A549 (cell line): ENCODE measurements at regions not wholly inside any gene's neighbourhood (a gene's known extent, or its start where the extent isn't known, plus 50 kb on each side); places are given as distances from the start of the nearest gene placed in this dataset.

Experiments used
- ATAC-seq, 2 experiments: fragments of 200-7000 bp in 1 of 2; fragments of >200 bp in 1 of 2; cut with Nextera tagmentation in 1 of 2; cut with Tn5 transposase in 1 of 2; 3 replicates each; pipeline versions ENCODE4 v1.8.0 to v1.9.1; 2018 to 2020; ENCODE audit warnings: mild to moderate bottlenecking in 1 of 2, moderate library complexity in 1 of 2
- CTCF ChIA-PET: fragments of 300-600 bp; sonication (Branson Sonifier 250); formaldehyde crosslinking; extraction: SDS; loops from one replicate; lab custom pipeline; 2021; ENCODE audit warnings: antibody characterized with exemption, inconsistent platforms; lab: Yijun Ruan, JAX
- POLR2A ChIA-PET: fragments of 350-600 bp; formaldehyde crosslinking; extraction: SDS; loops from one replicate; lab custom pipeline; 2021; ENCODE audit warnings: antibody characterized with exemption, inconsistent platforms; lab: Yijun Ruan, JAX
- DNase-seq, 2 experiments: peaks; one replicate each; pipeline versions ENCODE4 v3.0.0 to v3.0.0-alpha.2; 2011 to 2016; ENCODE audit warnings: low read depth in 1 of 2, low spot score in 1 of 2
- FAIRE-seq: peaks from 2 replicates; lab custom pipeline; 2011; peaks lifted over from hg19 to GRCh38; lab: Jason Lieb, UNC
- H3K27ac ChIP-seq, 2 experiments: fragments of >200 bp; sonication (Bioruptor Twin); formaldehyde crosslinking; 3 replicates each; pipeline ENCODE4 v1.5.1; 2016 to 2017
- H3K4me1 ChIP-seq: fragments of >200 bp; sonication (Bioruptor Twin); formaldehyde crosslinking; 3 replicates; pipeline ENCODE4 v1.6.1; 2016
- H3K4me2 ChIP-seq: fragments of >200 bp; sonication (Bioruptor Twin); formaldehyde crosslinking; 3 replicates; pipeline ENCODE4 v1.6.1; 2016
- H3K4me3 ChIP-seq: fragments of >200 bp; sonication (Bioruptor Twin); formaldehyde crosslinking; 3 replicates; pipeline ENCODE4 v1.5.1; 2016
- H3K9me3 ChIP-seq: fragments of >200 bp; sonication (Bioruptor Twin); formaldehyde crosslinking; 3 replicates; pipeline ENCODE4 v1.6.1; 2016
- BCL3 ChIP-seq: fragments of >200 bp; sonication (Bioruptor Twin); formaldehyde crosslinking; IDR thresholded peaks from 3 replicates; pipeline ENCODE4 v1.6.1; 2016
- BHLHE40 ChIP-seq: IDR thresholded peaks from 2 replicates; pipeline ENCODE4 v1.6.1; 2012; ENCODE audit warnings: low read depth, low read length, inconsistent platforms
- E2F6 ChIP-seq: IDR thresholded peaks from 2 replicates; pipeline ENCODE4 v1.6.1; 2012; ENCODE audit warnings: low read depth, borderline replicate concordance
- EHF ChIP-seq: fragments of 250-450 bp; sonication (Bioruptor Pico); IDR thresholded peaks from 2 replicates; pipeline ENCODE4 v1.5.0; 2020; ENCODE audit warnings: mild to moderate bottlenecking
- EHMT2 ChIP-seq: fragments of 200-600 bp; sonication (generic); IDR thresholded peaks from 2 replicates; pipeline ENCODE4 v1.6.1; 2016; ENCODE audit warnings: antibody characterized with exemption, low read depth, mild to moderate bottlenecking, moderate library complexity
- GATA3 ChIP-seq: IDR thresholded peaks from 2 replicates; pipeline ENCODE4 v1.6.1; 2012; ENCODE audit warnings: borderline replicate concordance
- HOXB13 ChIP-seq: fragments of 250-450 bp; sonication (Bioruptor Pico); IDR thresholded peaks from 2 replicates; pipeline ENCODE4 v1.5.0; 2020; ENCODE audit warnings: low read depth, mild to moderate bottlenecking, moderate library complexity
- HOXB5 ChIP-seq: fragments of 250-450 bp; sonication (Bioruptor Pico); IDR thresholded peaks from 2 replicates; pipeline ENCODE4 v1.5.0; 2020; ENCODE audit warnings: mild to moderate bottlenecking, moderate library complexity
- JUN ChIP-seq, 2 experiments: fragments of >200 bp; sonication (Bioruptor Twin); formaldehyde crosslinking; IDR thresholded peaks; 2 replicates in 1 of 2; 3 replicates in 1 of 2; pipeline ENCODE4 v1.6.1; 2016 to 2017
- MAFK ChIP-seq: fragments of 450-650 bp; IDR thresholded peaks from 2 replicates; pipeline ENCODE4 v1.6.1; 2014; ENCODE audit not compliant: partially characterized antibody
- MAZ ChIP-seq: fragments of 150-350 bp; IDR thresholded peaks from 2 replicates; pipeline ENCODE4 v1.6.1; 2014; ENCODE audit warnings: antibody characterized with exemption, low read depth, low read length, borderline replicate concordance
- MYC ChIP-seq: IDR thresholded peaks from 2 replicates; pipeline ENCODE4 v1.6.1; 2012; ENCODE audit warnings: mild to moderate bottlenecking, inconsistent platforms, low read length, improper control_type of control experiment, borderline replicate concordance
- POLR2AphosphoS2 ChIP-seq: conservative IDR thresholded peaks from 2 replicates; pipeline ENCODE4 v1.6.1; 2012; ENCODE audit warnings: low read length, improper control_type of control experiment, inconsistent platforms
- RARB ChIP-seq: fragments of 250-450 bp; sonication (Bioruptor Pico); IDR thresholded peaks from 2 replicates; pipeline ENCODE4 v1.8.0; 2021; ENCODE audit warnings: mild to moderate bottlenecking, moderate library complexity
- RCOR1 ChIP-seq: fragments of 150-350 bp; IDR thresholded peaks from 2 replicates; pipeline ENCODE4 v1.6.1; 2014; ENCODE audit warnings: antibody characterized with exemption, low read length, low read depth
- RFX5 ChIP-seq: fragments of 450-650 bp; IDR thresholded peaks from 2 replicates; pipeline ENCODE4 v1.7.1; 2014; ENCODE audit warnings: antibody characterized with exemption, mild to moderate bottlenecking, moderate library complexity
- RNF2 ChIP-seq: fragments of 200-600 bp; sonication (generic); IDR thresholded peaks from 2 replicates; pipeline ENCODE4 v1.6.1; 2016; ENCODE audit warnings: low read depth, mild to moderate bottlenecking, antibody characterized with exemption, moderate library complexity, borderline replicate concordance
- TFCP2L1 ChIP-seq: fragments of 250-450 bp; sonication (Bioruptor Pico); IDR thresholded peaks from 2 replicates; pipeline ENCODE4 v1.5.0; 2021; ENCODE audit warnings: mild to moderate bottlenecking
- TP53 ChIP-seq: fragments of 250-450 bp; sonication (Bioruptor Pico); IDR thresholded peaks from 2 replicates; pipeline ENCODE4 v1.5.0; 2021; ENCODE audit warnings: mild to moderate bottlenecking, moderate library complexity
- ZFP36 ChIP-seq: fragments of 450-650 bp; IDR thresholded peaks from 2 replicates; pipeline ENCODE4 v1.6.1; 2014; ENCODE audit warnings: borderline replicate concordance; ENCODE audit not compliant: partially characterized antibody
- ZNF302 ChIP-seq: fragments of 250-450 bp; sonication (Bioruptor Pico); IDR thresholded peaks from 2 replicates; pipeline ENCODE4 v1.9.0; 2021; ENCODE audit warnings: inconsistent platforms, mild to moderate bottlenecking, moderate library complexity
- WGBS: methylation state at CpG from one replicate; pipeline ENCODE4 v1.1.6; 2017; ENCODE audit errors: missing lambda C conversion rate; 5-methylcytosine and 5-hydroxymethylcytosine counted together
- TF ChIP-seq, protein P1 (sequence below): fragments of >200 bp; sonication (Bioruptor Twin); formaldehyde crosslinking; IDR thresholded peaks from 2 replicates; pipeline ENCODE4 v1.6.1; 2016
- TF ChIP-seq, protein P2 (sequence below): fragments of 450-650 bp; IDR thresholded peaks from 2 replicates; pipeline ENCODE4 v1.6.1; 2014; ENCODE audit warnings: antibody characterized with exemption
- TF ChIP-seq, protein P3 (sequence below): IDR thresholded peaks from 2 replicates; pipeline ENCODE4 v1.6.1; 2012
- TF ChIP-seq, protein P4 (sequence below): fragments of 250-450 bp; sonication (Bioruptor Pico); IDR thresholded peaks from 2 replicates; pipeline ENCODE4 v1.5.0; 2021; ENCODE audit warnings: mild to moderate bottlenecking, moderate library complexity, borderline replicate concordance
- TF ChIP-seq, protein P5 (sequence below): fragments of 150-350 bp; IDR thresholded peaks from 2 replicates; pipeline ENCODE4 v1.6.1; 2014; ENCODE audit warnings: low read depth, mild to moderate bottlenecking, low read length

DNA sequence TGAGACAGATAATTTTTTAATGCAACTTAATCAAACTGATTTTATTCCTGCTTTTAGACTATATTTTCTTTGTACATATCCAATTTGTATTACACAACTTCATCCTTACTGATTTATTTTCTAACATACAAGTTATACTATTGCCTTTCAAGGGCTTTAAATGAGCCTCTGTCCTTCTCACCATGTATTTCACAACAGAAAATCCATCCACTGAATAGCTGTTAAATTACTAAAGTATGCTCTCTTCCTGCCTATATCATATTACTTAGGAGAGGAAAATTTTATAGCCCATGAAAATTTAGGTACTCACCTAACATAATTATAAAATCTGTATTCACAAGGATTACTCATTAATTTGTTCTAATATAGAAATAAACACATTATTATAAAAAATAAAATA is 528.6 kb downstream of the ANKRD50 start:
- no peaks in the 10 kb centered on the region for H3K9me3 ChIP-seq
- ChIA-PET POLR2A (no interaction called here), CTCF (no interaction called here)
- TF ChIP-seq, protein P1, sequence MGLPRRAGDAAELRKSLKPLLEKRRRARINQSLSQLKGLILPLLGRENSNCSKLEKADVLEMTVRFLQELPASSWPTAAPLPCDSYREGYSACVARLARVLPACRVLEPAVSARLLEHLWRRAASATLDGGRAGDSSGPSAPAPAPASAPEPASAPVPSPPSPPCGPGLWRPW: no peak
- no peak for TF ChIP-seq BCL3
- no peak for TF ChIP-seq JUN (IDR thresholded peaks at IDR 0.05)
- TF ChIP-seq RNF2: no peak
- no peak for TF ChIP-seq RARB (CRISPR knock-in tag)
- TF ChIP-seq, protein P2, sequence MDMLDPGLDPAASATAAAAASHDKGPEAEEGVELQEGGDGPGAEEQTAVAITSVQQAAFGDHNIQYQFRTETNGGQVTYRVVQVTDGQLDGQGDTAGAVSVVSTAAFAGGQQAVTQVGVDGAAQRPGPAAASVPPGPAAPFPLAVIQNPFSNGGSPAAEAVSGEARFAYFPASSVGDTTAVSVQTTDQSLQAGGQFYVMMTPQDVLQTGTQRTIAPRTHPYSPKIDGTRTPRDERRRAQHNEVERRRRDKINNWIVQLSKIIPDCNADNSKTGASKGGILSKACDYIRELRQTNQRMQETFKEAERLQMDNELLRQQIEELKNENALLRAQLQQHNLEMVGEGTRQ: no peak
- TF ChIP-seq MYC: no peak
- no peak for TF ChIP-seq ZFP36
- no peaks in the 10 kb centered on the region for H3K4me1 ChIP-seq
- no peak overlapping the region for H3K27ac ChIP-seq
- H3K4me3 ChIP-seq: no peak overlapping the region
- DNase-seq (no peak), ATAC-seq (no peak), FAIRE-seq (no peak)
- H3K4me2 ChIP-seq: no peak overlapping the region

- no peak overlapping the region for H3K4me2 ChIP-seq
- no peaks in the 10 kb centered on the region for H3K4me1 ChIP-seq
- H3K27ac ChIP-seq: no peak overlapping the region
- DNase-seq (no peak), FAIRE-seq (no peak), ATAC-seq (no peak)
- ChIA-PET CTCF (no interaction called here), POLR2A (no interaction called here)
- no peak for TF ChIP-seq RCOR1
- TF ChIP-seq RFX5: no peak
- no peak for TF ChIP-seq MAZ
- TF ChIP-seq HOXB13 (CRISPR knock-in tag): no peak
- TF ChIP-seq GATA3: no peak
- TF ChIP-seq POLR2AphosphoS2: no peak
- TF ChIP-seq EHF (CRISPR knock-in tag): no peak
- no peak for TF ChIP-seq E2F6
- TF ChIP-seq JUN (IDR thresholded peaks at IDR 0.05): no peak
- no peak for TF ChIP-seq RNF2
- TF ChIP-seq BHLHE40: no peak
- TF ChIP-seq TFCP2L1 (CRISPR knock-in tag): no peak
- no peak for TF ChIP-seq ZFP36
- H3K4me3 ChIP-seq: no peak overlapping the region
- 90% methylated on average over 1 of the region's 1 CpG for WGBS
- no peaks in the 10 kb centered on the region for H3K9me3 ChIP-seq
These were observed 527.7 kb downstream of the ANKRD50 start for GRCh38 chr4:124184792-124185191.

DNA sequence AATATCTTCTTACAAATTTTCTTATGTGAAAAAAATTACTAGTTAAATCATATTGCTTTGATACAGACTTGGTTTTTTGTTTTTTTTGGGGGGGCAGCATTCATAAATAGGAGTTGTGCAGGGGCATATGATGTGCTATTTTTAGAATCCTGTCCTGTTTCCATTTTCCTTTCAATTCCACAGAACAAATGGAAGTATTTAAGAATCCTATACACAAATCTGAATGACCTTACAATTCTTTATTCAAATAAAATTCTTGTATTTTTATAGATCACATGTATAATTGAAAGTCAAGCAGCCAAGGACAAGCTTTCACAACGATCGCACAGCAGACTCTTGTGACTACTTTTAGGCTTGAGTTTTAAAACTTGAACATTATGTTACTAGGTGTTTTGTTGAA is 523.9 kb downstream of the ANKRD50 start:
- no peak for FAIRE-seq
- no peak for ATAC-seq
- CTCF ChIA-PET: no interaction called here
- H3K4me2 ChIP-seq: no peak overlapping the region
- no peak for TF ChIP-seq HOXB13 (CRISPR knock-in tag)
- TF ChIP-seq ZNF302 (CRISPR knock-in tag): no peak
- TF ChIP-seq, protein P3, sequence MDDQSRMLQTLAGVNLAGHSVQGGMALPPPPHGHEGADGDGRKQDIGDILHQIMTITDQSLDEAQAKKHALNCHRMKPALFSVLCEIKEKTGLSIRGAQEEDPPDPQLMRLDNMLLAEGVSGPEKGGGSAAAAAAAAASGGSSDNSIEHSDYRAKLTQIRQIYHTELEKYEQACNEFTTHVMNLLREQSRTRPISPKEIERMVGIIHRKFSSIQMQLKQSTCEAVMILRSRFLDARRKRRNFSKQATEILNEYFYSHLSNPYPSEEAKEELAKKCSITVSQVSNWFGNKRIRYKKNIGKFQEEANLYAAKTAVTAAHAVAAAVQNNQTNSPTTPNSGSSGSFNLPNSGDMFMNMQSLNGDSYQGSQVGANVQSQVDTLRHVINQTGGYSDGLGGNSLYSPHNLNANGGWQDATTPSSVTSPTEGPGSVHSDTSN: no peak
- no peak for TF ChIP-seq MAFK
- no peak for TF ChIP-seq BHLHE40
- TF ChIP-seq, protein P4, sequence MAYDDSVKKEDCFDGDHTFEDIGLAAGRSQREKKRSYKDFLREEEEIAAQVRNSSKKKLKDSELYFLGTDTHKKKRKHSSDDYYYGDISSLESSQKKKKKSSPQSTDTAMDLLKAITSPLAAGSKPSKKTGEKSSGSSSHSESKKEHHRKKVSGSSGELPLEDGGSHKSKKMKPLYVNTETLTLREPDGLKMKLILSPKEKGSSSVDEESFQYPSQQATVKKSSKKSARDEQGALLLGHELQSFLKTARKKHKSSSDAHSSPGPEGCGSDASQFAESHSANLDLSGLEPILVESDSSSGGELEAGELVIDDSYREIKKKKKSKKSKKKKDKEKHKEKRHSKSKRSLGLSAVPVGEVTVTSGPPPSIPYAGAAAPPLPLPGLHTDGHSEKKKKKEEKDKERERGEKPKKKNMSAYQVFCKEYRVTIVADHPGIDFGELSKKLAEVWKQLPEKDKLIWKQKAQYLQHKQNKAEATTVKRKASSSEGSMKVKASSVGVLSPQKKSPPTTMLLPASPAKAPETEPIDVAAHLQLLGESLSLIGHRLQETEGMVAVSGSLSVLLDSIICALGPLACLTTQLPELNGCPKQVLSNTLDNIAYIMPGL (CRISPR knock-in tag): no peak
- TF ChIP-seq HOXB5 (CRISPR knock-in tag): no peak
- no peak for TF ChIP-seq EHMT2
- TF ChIP-seq, protein P5, sequence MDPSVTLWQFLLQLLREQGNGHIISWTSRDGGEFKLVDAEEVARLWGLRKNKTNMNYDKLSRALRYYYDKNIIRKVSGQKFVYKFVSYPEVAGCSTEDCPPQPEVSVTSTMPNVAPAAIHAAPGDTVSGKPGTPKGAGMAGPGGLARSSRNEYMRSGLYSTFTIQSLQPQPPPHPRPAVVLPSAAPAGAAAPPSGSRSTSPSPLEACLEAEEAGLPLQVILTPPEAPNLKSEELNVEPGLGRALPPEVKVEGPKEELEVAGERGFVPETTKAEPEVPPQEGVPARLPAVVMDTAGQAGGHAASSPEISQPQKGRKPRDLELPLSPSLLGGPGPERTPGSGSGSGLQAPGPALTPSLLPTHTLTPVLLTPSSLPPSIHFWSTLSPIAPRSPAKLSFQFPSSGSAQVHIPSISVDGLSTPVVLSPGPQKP: no peak
- TF ChIP-seq TP53 (CRISPR knock-in tag): no peak
- TF ChIP-seq, all 56 proteins: peak for 0
- POLR2A ChIA-PET: no interaction called here
- no peak overlapping the region for H3K4me3 ChIP-seq
- H3K27ac ChIP-seq: no peak overlapping the region
- DNase-seq: no peak
- WGBS: 81% methylated on average over 2 of the region's 2 CpGs
- no peaks in the 10 kb centered on the region for H3K4me1 ChIP-seq
- H3K9me3 ChIP-seq: no peaks in the 10 kb centered on the region
